GM19239 (cell line): ENCODE measurements at regions not wholly inside any gene's neighbourhood (a gene's known extent, or its start where the extent isn't known, plus 50 kb on each side); places are given as distances from the start of the nearest gene placed in this dataset.

ENCODE experiments used
- DNase-seq: peaks from one replicate; pipeline ENCODE4 v3.0.0; 2011; ENCODE audit warnings: low spot score; ENCODE audit not compliant: insufficient read length
- FAIRE-seq: peaks from 2 replicates; lab custom pipeline; 2011; peaks lifted over from hg19 to GRCh38; lab: Jason Lieb, UNC

DNA sequence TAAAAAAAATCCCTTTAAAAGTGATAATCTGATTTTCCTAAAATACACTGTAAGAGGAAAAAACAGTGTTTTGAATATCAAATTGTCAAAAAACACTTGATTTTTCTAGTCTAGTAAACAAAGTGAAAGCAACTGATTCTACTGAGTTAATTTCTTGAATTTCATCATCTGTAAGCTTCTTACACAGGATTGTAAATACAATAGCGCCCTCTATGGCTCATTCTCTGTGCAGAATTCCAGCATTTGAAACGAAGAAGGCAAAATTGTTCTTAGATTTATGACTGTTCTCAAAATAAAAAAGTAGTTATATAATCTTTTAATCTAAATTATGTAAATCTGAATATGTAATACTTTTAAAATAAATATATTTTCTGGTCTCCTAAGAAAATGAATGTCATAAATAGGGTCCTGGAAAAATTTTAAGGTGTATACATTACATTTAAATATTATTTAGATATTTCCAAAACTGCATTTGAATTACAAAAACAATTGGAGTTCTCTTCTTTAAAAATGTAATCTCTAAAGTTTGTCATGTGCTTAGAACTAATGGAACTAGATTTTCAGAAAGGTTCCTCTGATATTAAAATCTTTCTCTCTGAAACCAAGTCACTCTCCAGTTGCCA is 176.9 kb upstream of the MC4R start:
- FAIRE-seq, result peak; percentile 79
- peak; percentile 6 for DNase-seq

DNA sequence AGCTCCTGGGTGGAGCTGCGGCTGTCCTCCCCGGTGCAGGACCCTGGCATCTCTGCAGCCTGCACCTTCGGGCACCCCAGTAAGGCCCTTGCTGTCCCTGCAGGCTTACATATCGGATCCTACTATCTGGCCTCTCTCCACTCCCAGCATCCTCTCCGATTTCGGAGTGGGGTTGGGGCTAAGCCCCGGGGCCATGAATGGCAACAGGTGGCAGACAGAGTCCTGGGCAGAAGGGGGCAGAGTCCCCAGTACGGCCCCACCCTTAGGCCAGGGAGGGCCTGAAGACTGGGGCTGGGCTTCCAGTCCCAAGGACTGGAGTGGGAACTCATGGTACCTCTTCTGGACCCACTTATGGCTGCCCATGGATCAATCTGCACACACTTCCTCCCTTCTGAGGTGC is 180.4 kb upstream of the MC4R start:
- DNase-seq, result no peak
- FAIRE-seq, result no peak

DNA sequence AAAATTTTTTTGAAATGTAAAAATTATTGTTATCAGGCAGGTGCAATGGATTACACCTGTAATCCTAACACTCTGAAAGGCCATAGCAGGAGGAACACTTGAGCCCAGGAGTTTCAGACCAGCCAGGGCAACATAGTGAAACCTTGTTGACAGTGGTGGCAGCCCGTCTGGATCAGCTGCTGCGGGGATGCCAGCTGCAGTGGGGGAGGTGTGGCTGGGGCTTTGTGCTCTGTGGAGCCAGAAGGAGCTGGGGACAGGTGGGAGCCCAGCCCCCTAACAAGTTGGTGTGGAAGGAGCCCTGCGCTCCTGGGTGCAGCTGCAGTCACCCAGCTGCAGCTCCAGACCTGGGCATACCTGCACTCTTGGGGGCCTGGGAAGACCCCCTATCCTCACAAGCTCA is 182.4 kb upstream of the MC4R start:
- DNase-seq (no peak), FAIRE-seq (no peak)

DNA sequence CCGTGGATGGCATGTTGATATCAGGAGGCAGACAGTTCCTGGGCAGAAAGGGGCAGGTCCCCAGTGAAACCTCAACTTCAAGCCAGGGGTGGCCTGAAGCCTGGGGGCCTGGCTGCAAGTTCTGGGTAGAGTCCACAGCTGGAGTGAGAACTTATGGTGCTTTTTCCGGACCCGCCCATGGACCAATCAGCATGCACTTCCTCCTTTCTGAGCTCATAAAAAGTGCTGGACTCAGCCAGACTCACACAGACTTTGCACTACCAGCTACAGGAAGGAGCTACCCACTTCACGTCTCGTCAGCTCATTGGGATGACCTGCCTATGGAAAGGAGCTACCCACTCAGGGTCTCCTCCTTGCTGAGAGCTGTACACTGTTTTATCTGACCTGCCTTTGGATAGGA is 183.1 kb upstream of the MC4R start:
- DNase-seq (no peak), FAIRE-seq (no peak)

DNA sequence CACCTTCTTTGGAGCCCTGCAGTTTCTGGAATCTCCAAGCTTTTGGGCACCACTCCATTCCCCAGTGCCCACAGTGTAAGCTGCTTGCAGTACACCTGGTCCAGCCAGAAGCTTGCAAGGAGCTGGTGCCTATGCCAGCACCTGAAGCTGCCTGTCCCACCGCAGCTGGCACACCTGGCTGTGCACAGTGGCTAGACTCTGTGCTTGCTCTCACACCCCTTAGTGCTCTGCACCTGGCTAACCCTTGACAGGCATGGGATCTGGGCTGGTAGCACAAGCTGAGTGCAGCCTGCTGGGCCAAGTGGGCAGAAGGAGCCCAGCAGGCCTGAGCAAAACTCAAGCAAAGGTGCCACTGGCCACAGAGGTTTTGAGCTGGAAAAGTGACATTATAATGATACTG is 183.8 kb upstream of the MC4R start:
- FAIRE-seq (no peak), DNase-seq (no peak)

DNA sequence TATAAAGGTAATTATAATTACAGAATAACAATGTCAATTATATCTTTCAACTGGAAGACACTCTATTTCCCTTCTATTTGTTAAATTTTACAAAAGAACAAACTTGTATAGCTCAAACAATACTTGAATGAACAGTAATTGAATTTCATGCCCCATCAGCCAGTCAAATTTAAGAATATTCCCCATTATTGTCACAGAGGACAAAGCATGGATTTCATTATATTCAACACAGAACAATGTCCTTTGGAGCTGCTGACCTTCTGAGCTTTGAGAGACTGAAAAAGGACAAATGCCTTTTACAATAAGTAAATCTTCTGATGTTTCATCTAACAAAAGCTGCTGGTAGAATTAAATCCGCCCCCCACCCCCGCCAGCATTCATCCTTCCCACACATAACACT is 187.5 kb upstream of the MC4R start:
- FAIRE-seq (no peak), DNase-seq (no peak)

DNA sequence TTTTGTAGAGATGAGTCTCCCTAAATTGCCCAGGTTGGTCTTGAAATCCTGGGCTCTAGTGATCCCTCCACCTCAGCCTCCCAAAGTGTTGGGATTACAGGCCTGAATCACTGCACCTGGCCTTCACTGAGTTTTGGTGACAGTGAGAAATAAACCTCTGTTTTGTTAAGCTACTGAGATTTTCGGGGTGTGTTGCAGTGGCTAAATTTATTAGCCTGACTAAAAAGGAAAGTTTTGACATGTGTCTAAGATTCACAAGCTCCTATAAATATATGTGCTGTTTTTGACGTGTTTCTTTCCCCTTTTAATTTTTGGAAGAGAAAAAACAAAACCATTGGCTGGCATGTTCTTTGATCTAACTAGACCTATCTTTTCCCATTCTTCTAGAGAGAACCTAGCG is 190.5 kb upstream of the MC4R start:
- DNase-seq (no peak), FAIRE-seq (no peak)

DNA sequence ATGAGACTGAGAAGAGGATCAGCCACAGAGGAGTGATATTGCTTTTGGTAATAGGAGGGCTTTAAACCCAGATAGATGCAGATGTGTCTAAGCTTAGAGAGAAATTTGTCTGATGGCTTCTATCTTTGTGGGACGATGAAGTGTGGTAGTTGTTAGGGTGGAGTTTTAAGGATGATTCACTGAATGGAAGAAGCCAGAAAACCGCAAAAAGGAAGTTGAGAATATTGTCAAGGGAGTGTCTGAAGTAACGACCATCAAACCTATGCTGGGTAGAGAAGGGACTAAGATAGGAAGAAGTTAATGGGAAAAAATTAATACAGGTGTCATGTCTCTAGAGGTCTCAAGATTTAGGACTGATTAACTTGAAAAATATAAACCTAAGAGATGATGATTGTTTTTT is 195.6 kb upstream of the MC4R start:
- FAIRE-seq (no peak), DNase-seq (no peak)

DNA sequence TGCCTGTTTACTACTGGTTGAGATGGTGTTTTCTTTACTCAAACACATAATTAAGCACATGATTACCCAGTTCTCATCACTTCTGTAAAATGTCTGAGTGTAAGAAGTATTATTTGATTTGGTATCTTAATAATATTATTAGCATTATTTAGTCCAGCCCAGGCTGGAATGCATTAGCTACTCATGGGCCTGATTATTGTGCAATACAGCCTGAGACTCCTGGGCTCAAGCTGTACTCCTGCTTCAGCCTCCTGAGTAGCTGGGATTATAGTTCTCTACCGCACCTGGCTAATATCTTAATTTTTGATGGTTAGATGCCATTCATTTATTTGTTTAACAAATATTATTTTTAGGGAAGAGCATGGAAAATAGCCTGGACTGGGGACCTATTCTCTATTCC is 197.6 kb upstream of the MC4R start:
- DNase-seq (no peak), FAIRE-seq (no peak)

DNA sequence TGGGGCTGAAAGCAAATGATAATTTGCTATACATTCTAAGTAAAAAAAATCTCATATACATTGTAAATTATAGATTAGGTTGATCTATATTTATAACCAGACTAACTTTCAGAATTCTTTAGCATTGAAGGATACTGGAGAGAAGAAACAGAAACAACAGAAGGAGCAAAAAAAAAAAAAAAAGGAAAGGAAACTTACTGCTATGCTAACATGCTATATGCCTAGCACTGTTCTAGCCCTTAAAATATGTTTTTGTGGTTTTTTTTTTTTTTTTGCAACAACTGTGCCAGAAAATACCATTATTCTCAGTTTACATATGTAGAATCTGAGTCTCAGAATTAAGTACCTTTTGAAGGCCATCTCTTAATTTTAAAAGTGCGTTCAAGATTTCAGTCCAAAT is 204.9 kb upstream of the MC4R start:
- no peak for DNase-seq
- no peak for FAIRE-seq

DNA sequence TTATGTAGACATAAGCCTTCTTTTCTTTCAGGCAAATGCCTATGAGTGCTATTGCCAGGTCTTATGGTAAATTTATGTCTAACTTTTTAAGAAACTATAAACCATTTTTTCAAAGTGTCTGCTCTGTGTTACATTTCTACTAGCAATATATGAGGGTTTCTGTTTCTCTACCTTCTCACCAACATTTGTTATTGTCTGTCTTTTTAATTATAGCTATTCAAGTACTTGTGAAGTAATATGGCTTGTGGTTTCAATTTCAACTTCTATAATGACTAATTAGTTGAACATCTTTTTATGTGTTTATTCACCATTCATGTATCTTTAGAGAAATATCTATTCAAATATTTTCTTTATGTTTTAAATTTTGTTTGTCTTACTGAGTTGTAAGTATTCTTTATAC is 213.1 kb upstream of the MC4R start:
- no peak for DNase-seq
- no peak for FAIRE-seq

DNA sequence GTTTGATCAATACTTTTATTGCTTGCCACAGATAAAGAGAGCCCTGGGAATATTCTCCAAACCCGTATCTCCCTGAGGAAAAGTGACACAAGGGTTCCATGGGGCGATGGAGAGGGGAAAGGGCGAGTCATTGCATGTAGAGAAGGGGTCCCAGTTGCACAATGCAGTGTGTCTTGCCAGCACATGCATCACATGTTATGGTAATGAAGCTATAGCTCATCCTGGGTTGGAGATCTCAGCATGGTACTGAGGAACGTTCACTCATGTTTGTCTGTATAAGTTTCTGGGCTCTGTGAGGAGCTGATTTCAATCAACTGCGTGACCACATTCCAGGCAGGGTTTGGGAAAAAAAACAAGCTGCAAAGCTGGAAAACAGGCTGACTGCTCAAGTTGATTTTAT is 220.7 kb upstream of the MC4R start:
- FAIRE-seq, result no peak
- no peak for DNase-seq

DNA sequence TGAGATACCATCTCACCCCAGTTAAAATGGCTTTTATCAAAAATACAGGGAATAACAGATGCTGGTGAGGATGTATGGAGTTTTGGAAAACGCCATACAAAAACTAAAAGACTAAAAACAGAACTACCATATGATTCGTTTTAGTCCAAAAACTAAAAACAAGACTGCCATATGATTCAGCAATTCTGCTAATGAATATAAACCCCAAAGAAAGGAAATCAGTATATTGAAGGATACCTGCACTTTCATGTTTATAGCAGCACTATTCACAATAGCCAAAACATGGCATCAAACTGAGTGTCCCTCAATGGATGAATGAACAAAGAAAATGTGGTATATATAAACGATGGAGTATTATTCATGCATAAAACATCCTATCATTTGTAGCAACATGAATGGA is 224.4 kb upstream of the MC4R start:
- DNase-seq, result no peak
- FAIRE-seq, result peak; percentile 54

DNA sequence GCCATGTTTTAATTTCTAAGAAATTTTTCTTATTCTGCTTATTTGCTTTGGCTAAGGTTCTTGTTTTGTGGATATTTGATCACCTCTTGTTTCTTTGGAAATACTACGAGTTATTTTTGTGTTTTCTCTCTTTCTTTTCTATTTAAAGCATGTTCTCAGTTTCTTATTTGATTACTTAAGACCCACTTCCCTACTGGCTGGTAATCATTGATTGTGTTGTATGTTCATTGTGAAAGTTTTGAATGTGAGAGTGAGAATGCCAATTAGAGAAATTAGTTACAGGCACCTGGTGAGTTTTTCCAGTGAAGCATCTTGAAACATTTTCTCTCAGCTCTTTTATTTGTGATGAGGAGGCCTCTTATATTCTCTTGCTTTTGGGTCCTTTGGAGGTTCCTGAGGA is 226.7 kb upstream of the MC4R start:
- peak; percentile 94 for FAIRE-seq

DNA sequence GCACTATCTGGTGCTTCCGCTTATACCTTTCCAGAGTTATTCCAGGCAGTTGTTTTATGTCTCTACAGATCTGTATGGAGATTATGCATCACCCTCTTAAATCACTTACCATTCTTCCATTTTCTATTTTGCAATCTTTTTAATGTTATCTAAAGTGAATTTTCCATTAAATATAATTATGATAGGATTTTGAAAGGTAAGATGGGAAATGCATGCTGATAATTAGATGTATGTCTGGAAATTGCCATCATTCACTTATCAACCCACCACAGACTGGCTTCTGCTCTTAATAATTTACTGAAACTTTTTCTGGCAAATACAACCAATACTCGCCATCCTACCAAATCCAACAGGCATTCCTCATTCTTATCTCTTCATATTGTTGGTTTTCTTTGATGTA is 227.4 kb upstream of the MC4R start:
- FAIRE-seq (peak; percentile 26), DNase-seq (no peak)

More for the DNA sequence above, 226.7 kb upstream of the MC4R start:
- DNase-seq, result peak; percentile 8

DNA sequence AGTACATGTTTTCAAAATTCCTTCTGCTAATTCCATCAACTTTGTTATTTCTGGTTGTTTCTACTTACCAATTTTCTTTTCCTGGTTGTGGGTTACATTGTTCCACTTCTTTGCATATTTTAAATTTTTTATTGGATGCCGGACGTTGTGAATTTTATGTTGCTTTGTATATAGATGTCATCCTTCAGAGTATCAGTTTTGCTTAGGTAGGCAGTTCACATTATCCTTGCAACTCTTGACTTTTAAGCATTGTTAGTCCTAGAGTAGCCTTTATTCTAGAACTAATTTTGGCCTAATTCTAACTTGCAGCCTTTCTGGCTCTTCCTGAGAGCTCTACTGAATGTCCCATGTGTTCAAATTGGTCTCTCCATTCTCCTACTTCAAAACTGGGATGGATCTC is 228.7 kb upstream of the MC4R start:
- DNase-seq (no peak), FAIRE-seq (no peak)

DNA sequence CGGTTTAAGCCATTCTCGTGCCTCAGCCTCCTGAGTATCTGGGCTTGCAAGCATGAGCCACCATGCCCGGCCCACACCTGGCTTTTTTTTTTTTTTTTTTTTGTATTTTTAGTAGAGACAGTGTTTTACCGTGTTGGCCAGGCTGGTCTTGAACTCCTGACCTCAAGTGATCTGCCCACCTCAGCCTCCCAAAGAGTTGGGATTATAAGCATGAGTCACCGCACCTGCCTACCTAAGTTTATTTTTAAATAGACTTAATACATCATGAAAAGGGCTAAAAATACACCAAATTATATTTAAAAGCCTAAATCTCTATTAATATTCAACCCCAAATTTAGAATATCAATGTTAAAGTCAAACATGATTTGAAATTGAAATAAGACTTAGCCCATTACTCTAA is 250.8 kb upstream of the MC4R start:
- DNase-seq (no peak), FAIRE-seq (no peak)

DNA sequence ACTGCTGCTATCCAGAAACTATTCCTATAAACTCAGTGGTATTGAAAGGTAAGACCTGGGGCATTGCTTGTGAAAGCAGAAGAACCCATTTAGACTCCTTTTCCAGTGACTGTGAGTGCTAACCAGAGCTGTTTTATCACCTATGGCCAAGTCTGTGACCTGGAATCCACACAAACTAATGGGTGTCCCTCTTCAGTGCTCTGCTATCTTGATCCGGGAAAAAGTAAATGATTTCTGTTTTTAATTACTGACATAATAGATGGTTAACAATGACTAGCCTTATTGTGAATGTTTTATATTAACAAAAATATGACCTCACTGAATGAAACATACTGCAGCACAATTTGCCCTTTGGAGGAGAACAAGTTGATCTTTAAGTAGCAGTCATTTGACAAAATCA is 251.6 kb upstream of the MC4R start:
- peak; percentile 14 for FAIRE-seq

DNA sequence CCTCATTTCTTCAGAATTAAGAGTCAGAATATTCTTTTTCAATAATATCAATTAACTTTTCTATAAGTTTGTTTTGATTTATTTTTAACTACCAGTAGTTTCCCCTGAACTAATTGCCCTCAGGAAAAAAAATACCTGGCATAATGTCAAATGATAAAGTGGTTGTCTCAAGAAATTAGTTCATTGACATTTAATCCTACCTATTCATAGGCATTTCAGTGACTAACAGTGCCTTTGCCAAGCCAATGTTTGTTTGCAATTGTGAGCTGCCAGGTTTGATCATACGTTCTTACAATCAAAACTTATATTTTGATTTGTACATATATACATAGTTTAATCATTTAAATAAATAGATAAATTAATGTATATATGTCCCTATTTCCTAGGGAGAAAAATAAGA is 267.3 kb upstream of the MC4R start:
- FAIRE-seq, result no peak
- DNase-seq, result no peak

More for the DNA sequence above, 251.6 kb upstream of the MC4R start:
- DNase-seq, result no peak

DNA sequence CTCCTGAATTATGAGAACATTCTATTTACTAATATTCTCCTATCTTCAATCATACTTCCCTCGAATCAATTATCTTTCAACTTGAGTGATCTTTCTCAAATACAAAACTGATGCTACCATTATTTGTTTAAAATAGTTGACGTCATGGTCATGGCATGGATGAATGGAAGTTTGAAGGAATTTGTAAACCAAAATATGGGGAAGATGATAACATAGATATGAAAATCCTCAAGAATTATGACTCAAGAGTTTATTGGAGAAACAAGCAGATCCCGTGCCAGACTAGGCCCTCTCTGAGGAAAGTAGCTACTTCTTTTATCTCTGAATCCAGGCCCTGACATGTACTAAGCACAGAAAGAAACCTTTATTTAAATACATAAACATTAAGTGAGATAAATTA is 270.4 kb upstream of the MC4R start:
- DNase-seq (no peak), FAIRE-seq (no peak)

DNA sequence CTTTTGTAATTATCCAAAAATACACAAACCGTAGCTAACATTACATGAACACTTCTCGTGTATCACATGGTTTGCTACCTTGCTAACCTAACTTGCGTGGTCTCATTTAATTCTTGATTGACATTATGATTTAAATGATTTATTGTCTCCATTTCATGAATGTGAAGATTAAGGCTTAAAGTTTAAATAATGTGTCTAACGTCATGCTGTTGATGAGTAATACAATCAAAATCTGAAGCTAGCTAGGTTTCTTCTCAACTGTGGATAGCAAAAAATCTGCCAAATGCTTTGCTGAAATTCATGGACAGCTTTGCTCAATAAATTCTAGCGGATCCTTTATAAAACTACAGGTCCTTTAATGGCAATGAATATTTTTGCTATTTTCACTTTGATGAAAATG is 274.1 kb upstream of the MC4R start:
- DNase-seq (no peak), FAIRE-seq (no peak)

DNA sequence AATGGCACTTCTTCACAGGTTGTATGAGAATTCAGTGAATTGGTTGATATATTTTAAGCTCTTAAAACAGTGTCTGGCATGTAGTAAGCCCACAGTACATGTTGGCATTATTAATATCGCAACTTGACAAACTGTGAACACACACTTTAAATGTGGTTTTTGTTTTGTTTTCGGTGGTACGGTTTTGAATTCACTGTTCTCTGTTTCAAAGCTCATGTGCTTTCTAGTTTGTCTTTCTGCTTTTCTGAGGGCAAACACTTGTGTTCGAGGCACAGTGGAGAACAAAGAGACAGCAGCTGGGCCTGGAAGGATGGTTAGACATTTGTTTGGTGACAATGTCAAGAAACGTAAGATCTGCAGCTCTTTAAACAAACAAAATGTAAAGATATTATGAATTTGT is 276.5 kb upstream of the MC4R start:
- DNase-seq, result no peak
- FAIRE-seq, result peak; percentile 69
